IPS DF 4.7 (cell line): ENCODE measurements at regions not wholly inside any gene's neighbourhood (a gene's known extent, or its start where the extent isn't known, plus 50 kb on each side); places are given as distances from the start of the nearest gene placed in this dataset.

Source experiments
- DNase-seq: peaks from one replicate; pipeline ENCODE4 v3.0.0-alpha.2; 2013; ENCODE audit warnings: low spot score; ENCODE audit errors: extremely low read depth

GRCh38 chr7:136046548-136046947, 69.4 kb upstream of the MTPN start:
- DNase-seq = no peak

DNA sequence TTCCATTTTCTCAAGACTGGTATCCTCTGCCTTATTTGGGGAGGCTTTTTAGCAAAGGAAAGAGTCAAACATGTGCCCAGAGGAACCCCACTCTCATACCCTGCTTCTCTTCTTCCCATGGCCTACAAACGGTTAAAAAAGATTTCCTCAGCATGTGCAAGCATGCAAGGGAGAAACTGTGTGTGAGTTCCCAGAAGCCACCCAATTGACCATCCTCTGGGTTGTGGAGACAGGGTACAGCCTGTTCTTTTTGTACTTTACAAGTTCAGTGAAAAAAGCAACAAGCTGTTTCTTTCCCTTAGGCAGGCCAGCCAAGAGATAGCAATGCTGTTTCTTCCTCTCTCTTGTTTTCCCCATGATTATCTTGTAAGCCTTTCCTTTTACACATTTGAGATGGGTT, 68.8 kb upstream of the MTPN start:
- DNase-seq = no peak

DNA sequence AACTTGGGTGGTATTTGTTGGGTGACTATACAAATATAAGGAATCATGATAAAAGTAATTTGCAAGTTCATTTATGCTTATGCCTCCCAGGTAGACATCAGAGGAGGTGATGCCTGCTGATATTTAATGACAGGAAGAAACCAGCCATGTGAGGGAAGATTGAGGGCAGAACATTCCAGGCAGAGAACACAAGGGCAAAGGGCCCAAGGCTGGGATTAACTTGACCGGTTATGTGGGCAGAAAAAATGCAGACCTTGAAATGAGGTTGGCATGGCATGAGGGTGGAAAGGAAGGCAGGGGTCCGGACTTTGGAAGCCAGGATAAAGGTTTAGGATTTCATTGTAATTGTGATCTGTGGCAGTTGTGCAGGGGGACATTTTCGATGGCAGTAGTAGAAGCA, 68.0 kb upstream of the MTPN start:
- DNase-seq = no peak

GRCh38 chr7:136039577-136040345, 62.6 kb upstream of the MTPN start:
- DNase-seq = no peak

DNA sequence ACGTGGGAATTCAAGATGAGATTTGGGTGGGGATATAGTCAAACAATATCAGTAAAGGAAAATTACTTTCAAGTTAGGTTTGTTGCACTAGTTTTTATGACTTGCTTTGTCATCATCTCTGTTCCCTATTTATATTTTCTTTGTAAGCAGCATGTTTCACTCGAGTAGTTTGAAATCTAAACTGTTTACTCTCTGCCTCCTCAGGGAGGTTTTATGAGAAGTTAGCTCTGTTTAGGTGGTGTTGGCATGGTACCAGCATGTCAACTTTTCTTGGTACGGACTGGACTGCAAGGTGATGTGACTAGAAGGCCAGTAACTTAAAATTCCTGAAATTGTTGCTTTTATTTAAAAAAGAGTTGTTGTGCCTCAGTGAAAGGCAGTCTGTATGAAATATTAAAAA, 59.2 kb upstream of the MTPN start:
- no peak for DNase-seq

DNA sequence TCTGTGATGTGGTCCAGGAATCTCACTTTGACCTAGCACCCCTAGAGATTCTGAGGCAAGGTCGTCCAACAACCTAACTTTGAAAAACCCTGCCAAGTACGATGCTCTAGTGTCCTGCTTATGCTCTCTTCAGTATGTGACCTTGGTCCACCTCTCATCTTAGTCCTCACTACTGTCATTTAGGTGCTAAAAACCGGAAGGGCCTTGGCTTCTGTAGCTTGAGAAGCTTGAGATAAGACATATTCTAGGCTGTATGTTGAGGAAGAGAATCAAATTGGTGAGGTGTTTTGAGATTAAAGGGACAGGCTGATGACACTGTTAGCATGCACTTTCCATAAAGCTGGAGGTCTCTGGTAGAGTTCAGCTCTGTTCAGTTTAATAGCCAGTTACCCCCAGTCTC, 57.0 kb upstream of the MTPN start:
- no peak for DNase-seq

DNA sequence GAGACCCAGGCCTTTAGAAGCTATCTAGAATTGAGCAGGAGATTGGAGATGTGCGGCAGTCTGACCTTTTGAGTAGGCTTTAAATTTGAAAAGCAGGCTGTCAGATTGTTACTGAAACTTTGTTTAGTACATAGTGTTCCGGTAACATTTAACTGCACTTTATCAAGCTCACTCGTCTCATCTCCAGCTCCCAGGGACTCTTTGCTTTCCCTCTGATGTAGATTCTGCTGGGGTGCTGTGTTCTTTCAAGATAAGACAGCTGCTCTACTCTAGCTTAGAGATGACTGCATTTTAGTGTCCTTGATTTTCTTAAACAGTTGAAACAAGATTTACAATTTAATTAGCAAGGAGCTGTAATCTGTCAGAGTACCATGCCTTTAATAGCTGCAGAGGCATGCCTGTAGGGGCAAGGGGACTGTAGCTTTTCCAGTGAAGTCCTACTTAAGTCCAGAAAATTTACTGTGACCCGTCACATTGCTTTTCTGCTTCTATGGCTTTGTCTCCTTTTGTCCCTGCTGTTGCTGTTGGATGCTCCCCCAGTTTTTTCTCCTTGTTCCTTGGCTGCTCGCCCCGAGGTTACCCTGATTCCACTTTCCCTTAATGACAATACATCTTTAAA, 56.4 kb upstream of the MTPN start:
- DNase-seq = no peak

DNA sequence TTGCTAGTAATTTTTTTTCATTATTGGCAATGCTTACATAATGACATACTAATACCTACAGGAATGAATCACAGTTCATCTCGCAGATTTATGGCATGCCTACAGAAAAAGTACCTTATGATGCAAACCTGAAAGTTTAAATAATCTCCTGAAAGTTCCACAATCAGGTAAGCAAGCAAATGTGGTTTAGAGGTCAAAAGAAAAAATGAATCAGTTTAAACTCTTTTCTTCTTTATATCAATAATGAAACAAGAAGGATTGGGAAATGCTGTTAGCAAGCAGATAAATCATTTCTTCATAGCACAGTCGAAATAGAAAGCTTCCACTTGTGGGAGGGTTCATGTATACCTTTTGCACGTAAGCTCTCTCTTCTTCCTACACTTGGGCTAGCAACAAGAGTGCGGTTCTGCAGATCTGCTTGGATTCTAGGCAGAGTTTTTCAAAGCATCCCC, 53.7 kb upstream of the MTPN start:
- DNase-seq = no peak

GRCh38 chr7:136030330-136030729, 53.2 kb upstream of the MTPN start:
- no peak for DNase-seq

- DNase-seq = no peak
These were observed 50.0 kb upstream of the MTPN start for GRCh38 chr7:136027160-136027559.
